ENCODE measurements at regions not wholly inside any gene's neighbourhood (a gene's known extent, or its start where the extent isn't known, plus 50 kb on each side); places are given as distances from the start of the nearest gene placed in this dataset.

DNA sequence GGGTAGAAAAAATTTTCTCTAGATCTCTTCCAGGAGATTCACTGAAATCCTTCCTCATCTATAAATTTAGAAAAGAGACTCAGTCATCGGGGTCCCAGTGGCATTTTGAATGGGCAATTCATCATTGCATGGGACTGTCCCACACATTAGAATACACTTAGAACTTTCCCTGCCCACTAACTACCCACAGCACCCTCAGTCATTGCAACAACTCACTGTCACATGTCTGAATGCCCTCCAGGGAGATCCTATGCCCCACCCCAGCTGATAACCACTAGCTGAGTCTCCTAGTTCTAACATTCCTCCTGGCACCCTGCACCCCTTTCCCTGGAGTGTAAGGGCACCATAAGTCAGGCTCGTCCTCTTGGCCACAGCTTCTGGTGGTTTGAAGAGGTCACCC lies 89.6 kb downstream of the INSIG2 start:
- TF ChIP-seq, protein P1, sequence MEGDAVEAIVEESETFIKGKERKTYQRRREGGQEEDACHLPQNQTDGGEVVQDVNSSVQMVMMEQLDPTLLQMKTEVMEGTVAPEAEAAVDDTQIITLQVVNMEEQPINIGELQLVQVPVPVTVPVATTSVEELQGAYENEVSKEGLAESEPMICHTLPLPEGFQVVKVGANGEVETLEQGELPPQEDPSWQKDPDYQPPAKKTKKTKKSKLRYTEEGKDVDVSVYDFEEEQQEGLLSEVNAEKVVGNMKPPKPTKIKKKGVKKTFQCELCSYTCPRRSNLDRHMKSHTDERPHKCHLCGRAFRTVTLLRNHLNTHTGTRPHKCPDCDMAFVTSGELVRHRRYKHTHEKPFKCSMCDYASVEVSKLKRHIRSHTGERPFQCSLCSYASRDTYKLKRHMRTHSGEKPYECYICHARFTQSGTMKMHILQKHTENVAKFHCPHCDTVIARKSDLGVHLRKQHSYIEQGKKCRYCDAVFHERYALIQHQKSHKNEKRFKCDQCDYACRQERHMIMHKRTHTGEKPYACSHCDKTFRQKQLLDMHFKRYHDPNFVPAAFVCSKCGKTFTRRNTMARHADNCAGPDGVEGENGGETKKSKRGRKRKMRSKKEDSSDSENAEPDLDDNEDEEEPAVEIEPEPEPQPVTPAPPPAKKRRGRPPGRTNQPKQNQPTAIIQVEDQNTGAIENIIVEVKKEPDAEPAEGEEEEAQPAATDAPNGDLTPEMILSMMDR (IDR thresholded peaks at IDR 0.05; ENCODE audit: low read depth, low read length) = no peak
- no peak for TF ChIP-seq POLR2A (IDR thresholded peaks at IDR 0.05; ENCODE audit: extremely low read depth, insufficient read length)
- TF ChIP-seq MAX (IDR thresholded peaks at IDR 0.05; ENCODE audit: low read depth, low read length) = no peak
- TF ChIP-seq MYC (IDR thresholded peaks at IDR 0.05; ENCODE audit: low read depth, low read length) = no peak
